HepG2 (cell line): ENCODE measurements at regions not wholly inside any gene's neighbourhood (a gene's known extent, or its start where the extent isn't known, plus 50 kb on each side); places are given as distances from the start of the nearest gene placed in this dataset.

ENCODE experiments used
- NR2F1 ChIP-seq, 2 experiments: fragments of 450-650 bp in 1 of 2; formaldehyde crosslinking in 1 of 2; IDR thresholded peaks; 2 replicates each; pipeline versions ENCODE4 v1.5.0 to v1.6.1; 2016 to 2020; ENCODE audit warnings: mild to moderate bottlenecking in 1 of 2, missing compliant biosample characterization in 1 of 2, missing genetic modification reagents in 1 of 2, moderate library complexity in 1 of 2
- TBL1XR1 ChIP-seq: fragments of 150-350 bp; IDR thresholded peaks from 2 replicates; pipeline ENCODE4 v1.6.1; 2014; ENCODE audit warnings: borderline replicate concordance, low read length; ENCODE audit not compliant: partially characterized antibody
- TF ChIP-seq, protein P1 (sequence below): sonication (generic); formaldehyde crosslinking; IDR thresholded peaks from 2 replicates; pipeline ENCODE4 v1.4.0; 2020; ENCODE audit warnings: missing genetic modification reagents

DNA sequence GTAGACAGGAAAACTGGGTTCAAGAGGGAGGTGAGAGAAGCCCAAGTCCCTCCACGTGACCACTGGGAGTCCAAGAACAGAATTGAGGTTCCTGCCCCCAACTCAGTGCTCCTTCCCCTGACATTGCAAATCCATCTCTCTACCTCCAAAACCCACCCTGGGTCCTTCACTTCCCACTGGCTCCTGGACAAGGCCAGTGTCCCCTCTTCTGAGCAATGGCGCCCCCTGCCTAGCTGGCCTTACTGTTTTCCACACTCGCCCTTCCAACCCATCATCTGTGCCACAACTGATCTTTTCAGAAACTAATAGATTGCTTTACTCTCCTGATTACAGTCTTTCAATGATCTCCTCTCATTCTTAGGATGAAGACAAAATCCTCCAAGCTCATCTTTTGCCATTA, 200.3 kb downstream of the ANKRD60 start:
- no peak for TF ChIP-seq TBL1XR1
- TF ChIP-seq, protein P1, sequence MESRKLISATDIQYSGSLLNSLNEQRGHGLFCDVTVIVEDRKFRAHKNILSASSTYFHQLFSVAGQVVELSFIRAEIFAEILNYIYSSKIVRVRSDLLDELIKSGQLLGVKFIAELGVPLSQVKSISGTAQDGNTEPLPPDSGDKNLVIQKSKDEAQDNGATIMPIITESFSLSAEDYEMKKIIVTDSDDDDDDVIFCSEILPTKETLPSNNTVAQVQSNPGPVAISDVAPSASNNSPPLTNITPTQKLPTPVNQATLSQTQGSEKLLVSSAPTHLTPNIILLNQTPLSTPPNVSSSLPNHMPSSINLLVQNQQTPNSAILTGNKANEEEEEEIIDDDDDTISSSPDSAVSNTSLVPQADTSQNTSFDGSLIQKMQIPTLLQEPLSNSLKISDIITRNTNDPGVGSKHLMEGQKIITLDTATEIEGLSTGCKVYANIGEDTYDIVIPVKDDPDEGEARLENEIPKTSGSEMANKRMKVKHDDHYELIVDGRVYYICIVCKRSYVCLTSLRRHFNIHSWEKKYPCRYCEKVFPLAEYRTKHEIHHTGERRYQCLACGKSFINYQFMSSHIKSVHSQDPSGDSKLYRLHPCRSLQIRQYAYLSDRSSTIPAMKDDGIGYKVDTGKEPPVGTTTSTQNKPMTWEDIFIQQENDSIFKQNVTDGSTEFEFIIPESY (CRISPR knock-in tag): no peak
- no peak for TF ChIP-seq NR2F1 (CRISPR knock-in tag; IDR thresholded peaks at IDR 0.05)
